Lower lobe of right lung (tissue), 2 donors: ENCODE measurements at regions not wholly inside any gene's neighbourhood (a gene's known extent, or its start where the extent isn't known, plus 50 kb on each side); places are given as distances from the start of the nearest gene placed in this dataset.

Experiments
- ATAC-seq, 2 donors: fragments of 200-7000 bp; cut with Tn5 transposase; one replicate each; pipeline ENCODE4 v1.9.1; 2020 to 2022; ENCODE audit warnings: mild to moderate bottlenecking in 2 of 2, moderate library complexity in 2 of 2
- DNase-seq: peaks from one replicate; pipeline ENCODE4 v3.0.0-alpha.2; 2020
- H3K27ac ChIP-seq: fragments of 200-600 bp; one replicate; pipeline ENCODE4 v1.8.0; 2022
- H3K27me3 ChIP-seq: fragments of 200-600 bp; one replicate; pipeline ENCODE4 v1.8.0; 2022; ENCODE audit warnings: low read depth
- H3K36me3 ChIP-seq: fragments of 200-600 bp; one replicate; pipeline ENCODE4 v1.8.0; 2022; ENCODE audit warnings: mild to moderate bottlenecking
- H3K4me1 ChIP-seq: fragments of 200-600 bp; one replicate; pipeline ENCODE4 v1.8.0; 2022
- H3K4me3 ChIP-seq: fragments of 200-600 bp; one replicate; pipeline ENCODE4 v1.8.0; 2022; ENCODE audit warnings: mild to moderate bottlenecking
- H3K9me3 ChIP-seq: fragments of 200-600 bp; one replicate; pipeline ENCODE4 v1.8.0; 2022
- intact Hi-C: fragments of 100-400 bp; cut with DNase I; formaldehyde crosslinking; loops from one replicate; pipeline ENCODE4 v1.11.0; 2022
- TF ChIP-seq, protein P1 (sequence below): fragments of 200-600 bp; IDR thresholded peaks from one replicate; pipeline ENCODE4 v1.8.0; 2022; ENCODE audit warnings: antibody characterized with exemption, mild to moderate bottlenecking
- donor health status: DM: no; HTN: yes; CAD: no; lungs with severe emphysema.

DNA sequence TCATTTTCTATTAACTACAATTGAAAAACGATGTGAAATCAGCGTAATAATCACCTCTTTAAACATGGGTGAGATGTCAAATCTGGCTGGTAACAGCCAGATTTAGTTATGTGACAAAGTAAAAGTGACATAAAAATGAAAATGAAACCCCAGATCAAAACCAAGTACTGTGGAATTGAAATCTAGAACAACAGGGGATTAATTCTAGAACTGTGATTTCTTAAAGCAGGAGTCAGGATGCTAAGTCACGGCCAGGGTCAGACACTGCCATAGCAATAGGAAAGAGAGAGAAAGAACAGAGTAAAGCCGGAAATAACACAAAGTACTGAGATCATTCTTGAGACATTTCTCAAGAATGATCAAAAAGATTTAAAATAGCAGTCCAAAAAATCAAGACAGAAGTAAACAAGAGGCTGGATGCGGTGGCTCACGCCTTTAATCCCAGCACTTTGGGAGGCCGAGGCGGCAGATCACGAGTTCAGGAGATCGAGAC is 1183.7 kb upstream of the NXPH2 start:
- TF ChIP-seq, protein P1, sequence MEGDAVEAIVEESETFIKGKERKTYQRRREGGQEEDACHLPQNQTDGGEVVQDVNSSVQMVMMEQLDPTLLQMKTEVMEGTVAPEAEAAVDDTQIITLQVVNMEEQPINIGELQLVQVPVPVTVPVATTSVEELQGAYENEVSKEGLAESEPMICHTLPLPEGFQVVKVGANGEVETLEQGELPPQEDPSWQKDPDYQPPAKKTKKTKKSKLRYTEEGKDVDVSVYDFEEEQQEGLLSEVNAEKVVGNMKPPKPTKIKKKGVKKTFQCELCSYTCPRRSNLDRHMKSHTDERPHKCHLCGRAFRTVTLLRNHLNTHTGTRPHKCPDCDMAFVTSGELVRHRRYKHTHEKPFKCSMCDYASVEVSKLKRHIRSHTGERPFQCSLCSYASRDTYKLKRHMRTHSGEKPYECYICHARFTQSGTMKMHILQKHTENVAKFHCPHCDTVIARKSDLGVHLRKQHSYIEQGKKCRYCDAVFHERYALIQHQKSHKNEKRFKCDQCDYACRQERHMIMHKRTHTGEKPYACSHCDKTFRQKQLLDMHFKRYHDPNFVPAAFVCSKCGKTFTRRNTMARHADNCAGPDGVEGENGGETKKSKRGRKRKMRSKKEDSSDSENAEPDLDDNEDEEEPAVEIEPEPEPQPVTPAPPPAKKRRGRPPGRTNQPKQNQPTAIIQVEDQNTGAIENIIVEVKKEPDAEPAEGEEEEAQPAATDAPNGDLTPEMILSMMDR, result no peak
- no peak for DNase-seq
- Histone ChIP-seq H3K4me1 (no peaks in the 10 kb centered on the region), H3K9me3 (no peaks in the 10 kb centered on the region), H3K4me3 (no peak overlapping the region), H3K27me3 (no peaks in the 10 kb centered on the region), H3K27ac (no peak overlapping the region), H3K36me3 (no peaks in the 10 kb centered on the region)
- no peak for ATAC-seq
- intact Hi-C loops, result no loop called here

DNA sequence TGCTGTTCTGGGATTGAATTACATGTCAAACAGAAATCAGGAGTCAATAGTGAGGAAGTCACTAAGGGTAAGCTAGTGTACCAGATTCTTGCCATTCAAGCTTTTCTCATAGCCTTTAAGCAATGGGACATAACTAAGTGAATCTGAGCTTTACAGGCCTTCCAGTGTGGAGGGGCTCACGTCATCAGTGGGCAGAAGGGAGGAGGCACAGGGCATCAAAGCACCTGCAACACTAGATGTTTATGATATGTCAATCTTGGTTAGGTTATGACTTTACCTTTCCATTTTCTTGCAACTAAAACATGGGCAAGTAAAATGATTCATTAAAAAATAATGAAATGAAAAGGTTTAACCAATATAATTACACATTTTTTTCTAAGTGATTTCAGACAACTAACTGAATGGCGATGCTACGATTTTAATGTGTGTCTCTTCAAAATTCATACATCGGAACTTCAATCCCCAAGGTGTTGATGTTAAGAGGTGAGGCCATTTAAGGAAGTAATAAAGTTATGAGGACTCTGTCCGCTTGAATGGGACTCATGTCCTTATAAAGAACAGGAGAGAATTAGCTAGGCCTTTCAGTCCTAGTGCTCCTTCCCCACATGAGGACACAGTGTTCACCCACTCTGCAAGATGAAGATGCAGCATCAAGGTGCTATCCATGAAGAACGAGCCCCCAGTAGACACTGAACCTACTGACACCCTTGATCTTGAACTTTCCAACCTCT is 1169.2 kb upstream of the NXPH2 start:
- ATAC-seq, result no peak
- TF ChIP-seq, protein P1, result no peak
- Histone ChIP-seq H3K9me3 (no peaks in the 10 kb centered on the region), H3K4me1 (no peaks in the 10 kb centered on the region), H3K4me3 (no peak overlapping the region), H3K27ac (no peak overlapping the region), H3K27me3 (no peaks in the 10 kb centered on the region), H3K36me3 (no peaks in the 10 kb centered on the region)
- DNase-seq, result no peak
- intact Hi-C loops, result no loop called here

DNA sequence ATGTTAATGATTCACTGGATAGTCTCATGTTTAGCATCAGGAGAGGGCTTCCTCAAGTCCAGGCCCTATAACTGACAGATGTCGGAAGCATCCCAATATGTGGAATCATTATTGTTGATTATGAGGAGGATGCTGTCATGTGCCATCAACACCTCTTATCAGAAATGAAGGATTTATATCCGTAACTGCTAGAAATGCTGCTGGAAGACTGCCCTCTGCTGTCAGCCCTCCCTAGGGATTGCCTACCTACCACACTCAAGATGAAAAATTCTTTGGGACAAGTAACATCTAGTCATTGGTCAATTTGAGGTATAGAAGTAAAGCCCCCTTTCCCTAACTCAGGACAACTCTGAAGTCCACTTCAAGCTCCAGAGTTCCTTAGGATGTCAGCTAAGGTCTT is 1166.5 kb upstream of the NXPH2 start:
- Histone ChIP-seq H3K4me3 (no peak overlapping the region), H3K9me3 (no peaks in the 10 kb centered on the region), H3K36me3 (no peaks in the 10 kb centered on the region), H3K27me3 (no peaks in the 10 kb centered on the region), H3K4me1 (no peaks in the 10 kb centered on the region), H3K27ac (no peak overlapping the region)
- DNase-seq, result no peak
- TF ChIP-seq, protein P1, result no peak
- ATAC-seq, result no peak
- intact Hi-C loops, result no loop called here

DNA sequence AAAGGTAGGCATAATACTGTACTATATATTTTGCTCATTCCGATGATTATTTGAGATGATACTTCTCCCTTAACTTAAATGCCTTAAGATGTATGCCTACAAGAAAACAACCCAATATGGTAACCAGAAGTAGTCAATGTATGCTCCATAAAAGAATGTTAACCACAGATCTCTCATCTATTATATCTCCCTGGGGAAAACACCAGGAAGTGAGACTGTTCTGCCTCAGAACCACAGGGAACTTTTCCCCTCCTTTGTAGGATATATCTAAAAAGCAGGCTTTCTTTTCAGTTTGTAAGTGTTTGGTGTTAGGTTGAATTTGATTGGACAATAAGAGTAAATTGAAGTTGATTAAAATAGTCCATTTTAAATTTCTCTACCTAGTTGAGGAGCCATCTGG is 1160.5 kb upstream of the NXPH2 start:
- TF ChIP-seq, protein P1, result no peak
- no peak overlapping the region for H3K4me3 ChIP-seq
- intact Hi-C loops, result no loop called here
- no peak overlapping the region for H3K27ac ChIP-seq
- no peaks in the 10 kb centered on the region for H3K9me3 ChIP-seq
- no peaks in the 10 kb centered on the region for H3K36me3 ChIP-seq
- no peak for ATAC-seq
- H3K4me1 ChIP-seq, result no peaks in the 10 kb centered on the region
- no peak for DNase-seq
- H3K27me3 ChIP-seq, result no peaks in the 10 kb centered on the region

DNA sequence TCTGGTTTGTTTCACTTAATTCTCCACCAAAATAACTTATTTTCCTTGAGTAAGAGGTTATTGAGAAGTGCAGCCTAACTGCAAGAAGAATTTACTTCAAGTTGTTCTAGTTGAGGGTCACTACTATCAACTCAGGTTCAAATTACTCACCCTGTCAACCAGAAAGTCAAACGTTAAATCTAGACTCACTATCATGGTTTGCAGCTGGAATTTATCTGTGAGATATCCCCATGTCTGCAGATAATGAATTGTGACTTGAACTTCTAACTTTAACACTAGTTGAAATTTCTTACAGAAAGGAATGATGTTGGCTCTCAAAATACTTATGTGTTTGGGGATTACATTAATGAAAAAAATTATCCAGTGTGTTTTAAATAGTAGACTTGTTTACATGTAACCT is 1145.7 kb upstream of the NXPH2 start:
- Histone ChIP-seq H3K27me3 (no peaks in the 10 kb centered on the region), H3K4me3 (no peak overlapping the region), H3K4me1 (no peaks in the 10 kb centered on the region), H3K9me3 (no peaks in the 10 kb centered on the region), H3K27ac (no peak overlapping the region), H3K36me3 (no peaks in the 10 kb centered on the region)
- DNase-seq (no peak), ATAC-seq (no peak)
- intact Hi-C loops, result no loop called here
- TF ChIP-seq, protein P1, result no peak
